Astrocyte of the cerebellum (primary cell): ENCODE measurements at regions not wholly inside any gene's neighbourhood (a gene's known extent, or its start where the extent isn't known, plus 50 kb on each side); places are given as distances from the start of the nearest gene placed in this dataset.
"Not testable (repeated sequence)": the region's sequence is repeated elsewhere in the genome, so short reads cannot be mapped to it uniquely, and the experiment has no call there.

Experiments used
- DNase-seq: peaks from one replicate; pipeline ENCODE4 v3.0.0-alpha.2; 2011; ENCODE audit warnings: low read depth
- H3K4me3 ChIP-seq: 2 replicates; pipeline ENCODE4 v1.5.1; 2011; ENCODE audit warnings: mild to moderate bottlenecking, low read depth, low read length, moderate library complexity
- in situ Hi-C: cut with HindIII; loops from 2 replicates; pipeline ENCODE4 v1.10.0; 2017; ENCODE audit warnings: low sequenced_read_pairs
- TF ChIP-seq, protein P1 (sequence below): IDR thresholded peaks from 2 replicates; pipeline ENCODE4 v1.5.1; 2012; ENCODE audit warnings: low read length, low read depth, moderate library complexity, mild to moderate bottlenecking; ENCODE audit errors: missing control alignments

DNA sequence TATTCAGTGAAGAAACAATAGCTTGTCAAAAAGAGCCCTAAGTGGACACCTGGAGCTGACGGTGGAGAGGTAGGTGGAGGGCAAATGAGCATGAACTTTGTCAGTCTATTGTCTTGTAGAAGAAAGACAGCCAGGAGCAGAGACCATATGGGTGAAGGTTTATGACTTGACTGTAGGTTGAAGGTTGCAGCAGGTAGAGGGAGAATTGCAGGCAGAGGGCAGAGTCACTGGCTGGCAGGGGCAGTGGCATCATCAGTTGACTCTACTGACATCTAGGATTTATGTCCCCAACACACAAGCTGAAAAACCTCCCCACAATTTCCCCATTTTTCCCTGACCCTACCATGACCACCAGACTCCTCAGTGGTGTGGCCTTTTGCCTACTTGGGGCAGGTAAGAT lies 243.6 kb upstream of the PRSS58 start:
- H3K4me3 ChIP-seq, result no peak overlapping the region
- in situ Hi-C loops, result no loop called here
- TF ChIP-seq, protein P1, sequence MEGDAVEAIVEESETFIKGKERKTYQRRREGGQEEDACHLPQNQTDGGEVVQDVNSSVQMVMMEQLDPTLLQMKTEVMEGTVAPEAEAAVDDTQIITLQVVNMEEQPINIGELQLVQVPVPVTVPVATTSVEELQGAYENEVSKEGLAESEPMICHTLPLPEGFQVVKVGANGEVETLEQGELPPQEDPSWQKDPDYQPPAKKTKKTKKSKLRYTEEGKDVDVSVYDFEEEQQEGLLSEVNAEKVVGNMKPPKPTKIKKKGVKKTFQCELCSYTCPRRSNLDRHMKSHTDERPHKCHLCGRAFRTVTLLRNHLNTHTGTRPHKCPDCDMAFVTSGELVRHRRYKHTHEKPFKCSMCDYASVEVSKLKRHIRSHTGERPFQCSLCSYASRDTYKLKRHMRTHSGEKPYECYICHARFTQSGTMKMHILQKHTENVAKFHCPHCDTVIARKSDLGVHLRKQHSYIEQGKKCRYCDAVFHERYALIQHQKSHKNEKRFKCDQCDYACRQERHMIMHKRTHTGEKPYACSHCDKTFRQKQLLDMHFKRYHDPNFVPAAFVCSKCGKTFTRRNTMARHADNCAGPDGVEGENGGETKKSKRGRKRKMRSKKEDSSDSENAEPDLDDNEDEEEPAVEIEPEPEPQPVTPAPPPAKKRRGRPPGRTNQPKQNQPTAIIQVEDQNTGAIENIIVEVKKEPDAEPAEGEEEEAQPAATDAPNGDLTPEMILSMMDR, result no peak
- DNase-seq, result no peak

GRCh38 chr7:142500366-142500765 lies 242.5 kb upstream of the PRSS58 start:
- no peak for DNase-seq
- in situ Hi-C loops, result no loop called here
- TF ChIP-seq, protein P1, result no peak
- no peak overlapping the region for H3K4me3 ChIP-seq

GRCh38 chr7:142499635-142500034 lies 241.8 kb upstream of the PRSS58 start:
- no peak overlapping the region for H3K4me3 ChIP-seq
- TF ChIP-seq, protein P1, result no peak
- in situ Hi-C loops, result no loop called here
- DNase-seq, result no peak

- no peak overlapping the region for H3K4me3 ChIP-seq
- in situ Hi-C loops, result no loop called here
- no peak for DNase-seq
- TF ChIP-seq, protein P1, result no peak
These were observed 240.5 kb upstream of the PRSS58 start for GRCh38 chr7:142498364-142498763.

- no peak for DNase-seq
- no peak overlapping the region for H3K4me3 ChIP-seq
These were observed 238.7 kb upstream of the PRSS58 start for GRCh38 chr7:142496545-142496991.

GRCh38 chr7:142495879-142496278 lies 238.0 kb upstream of the PRSS58 start:
- DNase-seq, H3K4me3 ChIP-seq, in situ Hi-C loops: not testable (repeated sequence)

More at GRCh38 chr7:142496545-142496991, 238.7 kb upstream of the PRSS58 start:
- in situ Hi-C loops, result no loop called here
- TF ChIP-seq, protein P1, result peak; percentile 78

DNA sequence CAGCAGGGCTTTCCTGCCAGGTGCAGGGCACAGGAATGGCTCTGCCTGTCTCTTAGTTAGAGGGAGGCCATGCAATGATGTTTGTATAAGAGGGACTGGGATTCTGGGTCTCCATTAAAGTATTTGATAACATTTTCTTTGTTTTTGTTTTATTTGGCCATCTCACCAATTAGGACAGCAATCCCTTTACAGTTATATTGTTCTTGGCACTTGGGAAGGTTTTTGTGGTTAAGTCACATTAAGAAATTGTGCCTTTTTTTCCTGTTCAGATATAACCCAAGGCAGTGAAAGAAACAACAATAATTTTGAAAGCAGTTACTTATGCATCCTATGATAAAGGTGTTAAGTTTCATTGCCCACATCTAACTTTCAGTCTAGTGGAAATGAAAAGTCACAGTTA lies 237.4 kb upstream of the PRSS58 start:
- H3K4me3 ChIP-seq, DNase-seq, in situ Hi-C loops: not testable (repeated sequence)

GRCh38 chr7:142494021-142494420 lies 236.2 kb upstream of the PRSS58 start:
- no peak for DNase-seq
- in situ Hi-C loops, result no loop called here
- no peak overlapping the region for H3K4me3 ChIP-seq
- TF ChIP-seq, protein P1, result no peak
